Hematopoietic multipotent progenitor cell treated with erythropoietin and hydrocortisone succinate and interleukin-3 and kit ligand, for 4 days (in vitro differentiated cells): ENCODE measurements at regions not wholly inside any gene's neighbourhood (a gene's known extent, or its start where the extent isn't known, plus 50 kb on each side); places are given as distances from the start of the nearest gene placed in this dataset.

Source experiments
- DNase-seq: peaks from one replicate; pipeline ENCODE4 v3.0.0-alpha.2; 2015

DNA sequence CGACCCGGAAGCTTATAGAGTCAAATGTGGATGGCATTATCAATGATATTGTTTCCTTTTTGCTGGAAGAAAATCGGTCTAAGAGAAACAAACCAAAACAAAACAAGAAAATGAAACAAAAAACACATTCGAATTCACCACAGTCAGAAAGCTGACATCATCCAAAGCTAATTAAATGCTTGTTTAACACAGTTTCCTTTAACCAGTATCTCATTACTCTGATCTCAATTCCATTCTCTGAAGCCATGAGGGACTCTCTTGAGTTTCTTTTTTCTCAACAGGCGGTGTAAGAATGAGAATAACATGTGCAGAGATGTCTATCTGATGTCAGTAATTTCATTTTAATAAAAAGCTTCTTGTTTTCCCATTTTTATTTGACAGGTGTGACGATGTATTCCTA lies 1448.3 kb upstream of the DDX18 start:
- DNase-seq: no peak

DNA sequence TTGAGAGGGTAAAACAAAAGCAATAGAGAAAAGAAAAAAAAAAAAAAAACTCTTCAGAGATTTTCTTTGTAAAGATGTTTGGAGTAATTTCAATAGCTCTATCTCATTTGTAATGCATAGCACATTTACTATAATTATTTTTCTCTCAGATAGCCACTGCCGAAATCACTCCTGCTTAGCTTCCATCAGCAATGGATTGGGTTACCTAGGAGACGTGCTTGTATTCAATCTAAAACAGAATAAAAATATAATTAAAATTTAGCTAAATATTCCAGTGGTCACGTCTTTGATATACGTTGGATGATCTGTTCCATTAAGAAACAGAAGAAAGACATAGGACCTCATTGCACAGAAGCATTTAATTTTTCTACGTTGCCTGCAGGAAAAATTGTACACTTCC lies 1435.7 kb upstream of the DDX18 start:
- DNase-seq: no peak

DNA sequence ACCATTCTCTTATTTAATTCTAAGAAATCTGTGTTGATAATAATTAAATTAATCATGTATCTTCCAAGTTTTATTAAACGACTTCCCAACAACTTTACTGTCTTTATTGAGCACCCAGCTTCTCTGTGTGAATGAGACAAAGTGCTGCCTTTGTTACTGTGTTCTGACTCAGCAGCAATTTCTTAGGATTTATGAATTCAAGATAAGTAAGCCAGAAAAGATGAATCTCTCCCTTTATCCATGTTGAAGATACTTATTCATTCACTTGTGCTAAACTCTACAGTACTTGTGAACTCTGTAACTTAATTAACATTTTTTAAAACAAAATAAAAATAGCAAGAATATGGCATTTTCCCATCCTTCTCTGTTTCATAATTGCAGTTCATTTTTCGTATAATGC lies 1403.3 kb upstream of the DDX18 start:
- no peak for DNase-seq

DNA sequence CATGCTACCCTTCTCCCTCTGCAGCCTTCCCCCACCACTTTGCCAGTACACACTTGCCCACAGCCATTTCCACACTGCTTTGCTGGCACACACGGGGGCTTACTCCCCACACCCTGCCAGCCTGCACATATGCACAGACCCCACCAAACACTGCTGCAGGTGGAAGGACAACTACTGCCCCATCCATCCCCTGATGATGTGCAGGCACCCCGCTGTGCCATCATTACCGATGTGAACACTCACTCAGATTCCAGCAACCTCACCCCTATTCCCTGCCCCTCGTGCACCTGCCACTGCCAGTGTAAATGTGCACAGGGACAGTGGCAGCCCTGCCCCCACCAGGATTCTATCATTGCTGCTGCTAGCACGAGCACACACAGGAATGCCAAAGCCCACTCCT lies 1400.8 kb upstream of the DDX18 start:
- no peak for DNase-seq

DNA sequence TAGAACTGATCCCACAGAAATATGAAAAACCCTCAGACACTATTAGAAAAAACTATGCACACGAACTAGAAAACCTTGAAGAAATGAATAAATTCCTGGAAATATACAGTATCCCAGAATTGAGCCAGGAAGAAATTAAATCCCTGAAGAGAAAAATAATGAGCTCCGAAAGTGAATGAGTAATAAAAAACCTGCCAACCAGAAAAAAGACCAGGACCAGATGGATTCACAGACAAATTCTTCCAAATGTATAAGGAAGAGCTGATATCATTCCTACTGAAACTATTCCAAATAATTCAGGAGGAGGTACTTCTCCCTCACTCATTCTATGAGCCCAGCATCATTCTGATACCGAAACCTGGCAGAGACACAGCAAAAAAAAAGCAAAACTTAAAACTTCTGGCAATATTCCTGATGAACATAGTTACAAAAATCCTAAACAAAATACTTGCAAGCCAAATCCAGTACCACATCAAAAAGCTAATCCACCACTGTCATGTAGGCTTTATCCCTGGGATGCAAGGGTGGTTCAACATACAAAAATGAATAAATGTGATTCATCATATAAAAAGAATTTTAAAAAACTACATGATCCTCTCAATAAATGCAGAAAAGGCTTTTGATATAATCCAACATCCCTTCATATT lies 1397.6 kb upstream of the DDX18 start:
- DNase-seq: no peak

DNA sequence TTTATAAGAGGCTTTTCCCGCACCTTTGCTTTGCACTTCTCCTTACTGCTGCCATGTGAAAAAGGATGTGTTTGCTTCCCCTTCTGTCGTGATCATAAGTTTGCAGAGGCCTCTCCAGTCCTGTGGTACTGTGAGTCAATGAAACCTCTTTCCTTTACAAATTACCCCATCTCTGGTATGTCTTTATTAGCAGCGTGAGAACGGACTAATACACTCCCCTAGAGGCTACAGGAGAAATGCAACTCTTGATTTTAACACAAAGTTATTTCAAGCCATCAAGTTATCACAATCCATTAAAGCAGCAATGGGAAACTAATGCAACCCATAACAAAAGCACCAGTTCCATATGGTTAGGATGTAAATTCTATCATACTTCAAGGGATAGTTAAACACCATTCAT lies 1378.8 kb upstream of the DDX18 start:
- DNase-seq: no peak

DNA sequence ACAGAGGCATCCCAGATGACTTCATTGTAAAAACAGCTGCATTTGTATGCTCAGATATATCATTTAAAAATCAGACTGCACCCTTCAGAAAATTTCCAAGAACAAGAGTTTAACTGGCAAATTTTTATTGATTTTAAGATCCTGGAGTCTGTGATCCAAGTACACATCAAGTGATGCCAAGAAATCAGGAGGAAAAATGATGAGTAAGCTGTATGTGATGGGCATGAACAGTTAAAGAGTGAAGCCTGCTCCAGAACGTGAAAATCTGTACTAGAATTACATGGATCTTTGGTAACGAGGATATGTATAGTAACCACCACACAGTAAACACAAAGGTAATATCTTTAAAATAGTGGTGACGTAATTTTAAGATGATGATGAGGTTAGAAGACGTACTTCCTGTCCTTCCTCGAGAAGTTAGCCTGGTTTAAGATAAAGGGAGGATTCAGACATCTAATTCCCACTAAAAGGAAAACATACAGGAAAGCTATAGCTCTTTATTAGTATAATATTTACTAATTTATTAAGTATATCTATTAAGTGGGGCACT lies 1374.3 kb upstream of the DDX18 start:
- DNase-seq: no peak

DNA sequence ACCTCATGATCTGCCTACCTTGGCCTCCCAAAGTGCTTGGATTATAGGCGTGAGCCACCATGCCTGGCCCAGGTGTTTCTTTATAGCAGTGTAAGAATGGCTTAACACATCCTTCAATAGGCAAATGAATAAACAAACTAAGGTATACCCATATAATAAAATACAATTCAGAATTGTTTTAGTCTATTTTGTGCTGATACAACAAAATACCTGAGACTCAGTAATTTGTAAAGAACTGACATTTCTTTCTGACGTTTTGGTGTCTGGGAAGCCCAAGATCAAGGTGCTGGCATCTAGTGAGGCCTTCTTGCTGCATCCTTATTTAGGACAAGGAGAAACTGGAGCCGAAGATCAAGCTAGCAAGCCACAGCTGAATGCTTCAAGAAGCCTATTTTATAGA lies 1372.1 kb upstream of the DDX18 start:
- DNase-seq: no peak

DNA sequence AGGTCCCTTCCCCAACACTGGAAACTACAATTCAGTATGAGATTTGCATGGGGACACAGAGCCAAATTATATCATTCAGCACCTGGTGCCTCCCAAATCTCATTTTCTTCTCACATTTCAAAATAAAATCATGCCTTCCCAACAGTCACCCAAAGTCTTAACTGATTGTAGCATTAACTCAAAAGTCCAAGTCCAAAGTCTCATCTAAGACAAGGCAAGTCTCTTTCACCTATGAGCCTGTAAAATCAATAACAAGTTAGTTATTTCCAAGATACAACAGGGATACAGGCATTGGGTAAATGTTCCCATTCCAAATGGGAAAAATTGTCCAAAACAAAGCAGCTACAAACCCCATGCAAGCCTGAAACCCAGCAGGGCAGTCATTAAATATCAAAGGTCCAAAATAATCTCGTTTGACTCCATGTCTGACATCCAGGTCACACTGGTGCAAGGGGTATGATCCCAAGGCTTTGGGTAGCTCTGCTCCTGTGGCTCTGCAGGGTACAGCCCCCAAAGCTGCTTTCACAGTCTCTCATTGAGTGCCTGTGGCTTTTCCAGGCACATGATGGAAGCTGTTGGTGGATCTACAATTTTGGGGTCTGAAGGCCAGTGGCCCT lies 1370.1 kb upstream of the DDX18 start:
- no peak for DNase-seq

DNA sequence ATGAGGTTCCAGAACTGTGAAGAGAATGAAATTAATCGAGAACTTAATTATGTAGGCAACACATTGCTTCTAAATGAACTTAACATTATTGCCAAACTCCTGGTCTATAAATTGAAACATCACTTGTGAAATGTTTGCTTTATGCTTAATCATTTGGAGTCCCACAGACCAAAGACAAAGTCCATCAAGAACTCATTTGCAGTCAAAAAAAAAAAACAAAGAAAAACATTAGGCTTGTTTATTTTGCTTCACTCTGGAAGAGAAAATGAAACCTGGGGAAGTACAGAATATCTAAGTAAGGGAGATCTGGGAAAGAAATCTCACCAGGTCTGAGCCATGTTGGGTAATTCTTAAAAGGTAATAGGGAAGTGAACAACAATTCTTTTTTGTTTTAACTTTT lies 1363.5 kb upstream of the DDX18 start:
- no peak for DNase-seq

DNA sequence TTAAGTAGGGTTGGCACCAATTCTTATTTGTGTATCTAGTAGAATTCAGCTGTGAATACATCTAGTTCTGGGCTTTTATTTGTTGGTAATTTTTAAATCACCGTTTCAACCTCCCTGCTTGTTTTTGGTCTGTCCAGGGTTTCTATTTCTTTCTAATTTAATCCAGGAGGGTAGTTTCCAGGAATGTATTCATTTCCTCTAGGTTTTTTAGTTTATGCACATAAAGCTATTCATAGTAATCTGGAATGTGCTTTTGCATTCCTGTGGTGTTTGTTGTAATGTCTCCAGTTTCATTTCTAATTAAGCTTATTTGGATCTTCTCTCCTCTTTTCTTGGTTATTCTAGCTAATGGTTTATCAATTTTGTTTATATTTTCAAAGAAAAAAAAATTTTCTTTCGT lies 1361.8 kb upstream of the DDX18 start:
- no peak for DNase-seq

DNA sequence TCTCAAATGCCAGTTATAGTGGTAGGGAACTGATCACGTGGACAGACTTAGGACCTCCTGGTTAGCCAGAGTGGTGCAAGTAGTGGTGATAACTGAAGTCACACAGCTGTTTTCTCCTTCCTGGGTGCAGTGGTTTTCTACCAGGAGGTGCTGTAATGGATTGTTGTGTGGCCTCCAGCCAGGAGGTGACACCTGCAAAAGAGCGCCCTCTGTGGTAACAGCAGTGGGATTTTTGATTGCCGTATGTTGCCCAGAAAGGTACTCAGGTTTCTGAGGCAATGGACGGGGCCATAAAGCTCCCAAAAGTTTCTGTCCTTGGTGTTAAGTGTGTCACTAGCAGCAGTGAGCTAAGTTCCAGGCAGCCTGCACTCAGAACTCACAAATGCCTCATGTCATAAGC lies 1358.1 kb upstream of the DDX18 start:
- no peak for DNase-seq

DNA sequence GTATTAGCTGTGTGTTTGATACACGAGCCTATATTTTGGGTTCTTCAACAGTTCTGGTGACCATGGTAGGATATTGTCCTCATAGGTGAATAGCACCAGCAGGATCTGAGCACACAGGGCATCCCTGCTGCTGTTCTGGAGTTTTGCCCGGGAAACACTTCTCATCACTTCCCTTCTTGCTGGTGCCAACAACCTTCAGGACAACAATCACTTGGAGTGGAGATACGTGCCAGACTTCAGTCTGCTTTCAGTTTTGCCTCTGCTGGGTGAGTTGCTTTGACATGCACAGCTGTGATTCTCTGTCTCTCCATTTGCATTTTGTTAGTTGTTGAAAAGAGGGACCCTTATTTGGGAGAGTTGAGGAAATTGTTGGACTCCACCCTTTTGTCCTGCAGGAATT lies 1347.2 kb upstream of the DDX18 start:
- no peak for DNase-seq

DNA sequence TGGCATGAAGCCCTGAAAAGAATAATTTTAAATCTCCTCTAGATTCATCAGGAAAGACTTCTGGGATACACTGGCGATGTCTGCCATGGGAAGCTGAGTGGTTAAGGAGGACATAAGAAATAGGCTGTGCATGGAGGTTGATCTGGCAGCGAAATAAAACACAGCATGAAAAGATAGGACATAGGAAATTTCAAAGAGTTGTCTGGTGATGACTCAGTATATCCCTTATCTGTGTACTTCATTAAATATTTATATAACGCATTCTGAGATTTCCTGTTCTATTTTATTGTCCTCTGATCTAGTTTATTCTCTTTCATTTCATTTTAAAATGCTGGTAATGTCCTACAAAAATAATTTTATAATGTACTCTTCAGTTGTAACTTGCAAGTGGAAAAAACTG lies 1337.3 kb upstream of the DDX18 start:
- DNase-seq: no peak

DNA sequence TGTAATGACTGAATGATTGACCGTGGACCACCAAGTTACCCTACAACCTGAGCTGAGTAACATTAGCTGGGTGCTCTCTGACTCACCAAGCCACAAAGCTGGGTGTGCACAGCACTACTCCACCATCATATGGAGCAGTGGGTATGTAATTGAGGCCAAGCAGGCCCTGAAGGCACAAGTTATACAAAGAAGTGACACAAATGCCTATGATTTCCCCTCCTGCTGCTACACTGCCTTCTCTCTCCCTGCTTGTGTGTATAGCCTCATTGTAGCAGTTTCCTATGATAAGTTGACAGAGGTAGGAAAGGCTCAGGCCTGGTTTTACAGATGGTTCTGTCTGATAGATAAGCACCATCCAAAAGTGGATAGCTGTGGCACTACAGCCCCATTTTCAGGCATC lies 1327.2 kb upstream of the DDX18 start:
- no peak for DNase-seq

DNA sequence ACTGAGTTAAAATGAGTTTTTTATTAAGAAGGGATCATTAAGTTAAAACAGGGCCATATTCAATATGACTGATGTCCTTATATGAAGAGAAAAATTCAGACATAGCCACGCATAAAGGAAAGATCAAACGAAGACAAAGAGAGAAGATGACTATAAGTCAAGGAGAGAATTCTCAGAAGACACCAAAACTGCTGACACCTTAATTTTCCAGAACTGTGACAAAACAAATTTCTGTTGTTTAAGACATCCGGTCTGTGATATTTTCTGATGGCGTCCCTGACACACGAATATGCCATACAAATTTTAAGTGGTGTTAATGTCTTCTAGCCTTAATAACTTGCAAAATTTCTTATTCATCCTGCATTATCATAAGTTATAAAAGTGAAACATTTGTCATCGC lies 1325.2 kb upstream of the DDX18 start:
- DNase-seq: no peak

DNA sequence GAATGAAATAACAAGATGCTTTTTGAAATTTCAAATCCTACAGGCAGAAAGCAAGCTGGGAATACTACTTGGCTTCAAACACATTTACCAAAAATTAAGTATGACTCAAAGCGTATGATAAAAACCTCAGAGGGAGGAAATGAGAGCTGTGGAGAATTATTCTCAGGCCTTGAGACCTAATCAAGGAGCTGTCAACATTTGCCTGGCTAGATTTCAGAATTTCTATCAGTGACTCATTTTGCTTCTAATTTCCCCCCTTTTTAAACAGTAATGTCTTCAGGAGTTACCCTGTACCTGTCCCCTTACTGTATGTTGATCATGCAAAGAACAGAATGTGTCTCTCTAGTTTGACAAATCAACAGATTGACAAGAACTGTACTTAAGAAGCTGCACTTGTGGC lies 1324.5 kb upstream of the DDX18 start:
- no peak for DNase-seq

DNA sequence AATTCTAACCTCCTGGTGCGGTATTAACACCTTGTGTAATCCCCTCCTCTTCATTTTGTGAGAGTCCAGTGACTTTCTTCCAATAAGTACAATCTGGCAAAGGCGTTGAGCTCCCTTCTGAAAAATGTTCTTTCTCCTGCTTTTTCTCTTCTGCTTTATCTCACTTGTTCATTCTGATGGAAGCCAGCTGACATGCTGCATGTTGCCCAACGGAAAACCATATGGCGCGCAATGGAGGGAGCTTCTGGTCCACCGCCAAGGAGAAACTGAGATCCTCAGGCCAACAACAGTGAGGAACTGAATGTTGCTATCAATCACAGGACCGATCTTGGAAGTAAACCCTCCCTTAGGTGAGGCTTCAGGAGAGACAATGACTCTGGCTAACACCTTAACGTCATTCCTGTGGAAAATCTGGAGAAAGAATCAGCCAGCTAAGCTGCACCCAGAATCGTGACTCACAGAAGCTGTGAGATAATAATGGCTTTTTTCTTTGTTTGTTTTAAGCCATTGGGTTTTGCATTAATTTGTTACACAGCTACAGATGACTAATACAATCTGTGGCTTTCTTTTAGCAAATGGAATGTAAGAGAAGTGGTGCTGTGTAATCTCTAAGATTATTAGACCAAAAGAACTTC lies 1323.9 kb upstream of the DDX18 start:
- DNase-seq: no peak

DNA sequence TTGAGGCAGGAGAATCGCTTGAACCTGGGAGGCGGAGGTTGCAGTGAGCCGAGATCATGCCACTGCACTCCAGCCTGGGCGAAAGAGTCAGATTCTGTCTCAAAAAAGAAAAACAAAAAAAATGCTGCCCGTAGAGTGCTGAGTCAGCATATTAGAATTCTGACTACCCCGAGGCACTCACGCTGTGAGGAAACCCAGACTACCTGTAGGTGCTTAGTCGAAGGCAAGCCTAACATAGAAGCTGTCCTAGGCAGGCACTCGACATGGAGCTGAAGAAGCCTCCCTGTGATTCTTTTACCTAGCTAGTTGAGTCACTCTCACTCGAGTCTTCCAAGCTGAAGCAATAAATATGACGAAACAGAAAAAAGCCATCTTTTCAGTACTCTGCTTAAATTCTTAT lies 1323.2 kb upstream of the DDX18 start:
- no peak for DNase-seq

DNA sequence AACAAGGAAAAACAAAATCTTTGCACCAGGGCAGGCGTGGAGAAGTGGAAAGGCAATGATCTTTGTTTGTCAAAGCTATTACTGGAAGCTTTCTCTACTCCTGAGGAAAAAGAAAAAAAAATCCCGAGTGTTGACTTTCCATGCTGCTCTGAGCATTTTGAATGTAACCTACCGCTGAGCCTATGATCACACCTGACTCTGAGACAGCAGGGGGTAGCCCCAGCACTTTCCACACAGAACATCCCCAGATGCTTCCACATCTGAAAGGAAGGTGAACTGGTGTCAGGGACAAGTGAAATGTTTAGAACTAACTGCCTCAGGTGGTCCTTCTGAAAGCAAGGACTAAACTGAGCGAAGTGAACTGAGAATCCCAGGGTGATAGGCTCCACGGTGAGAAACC lies 1315.1 kb upstream of the DDX18 start:
- no peak for DNase-seq

DNA sequence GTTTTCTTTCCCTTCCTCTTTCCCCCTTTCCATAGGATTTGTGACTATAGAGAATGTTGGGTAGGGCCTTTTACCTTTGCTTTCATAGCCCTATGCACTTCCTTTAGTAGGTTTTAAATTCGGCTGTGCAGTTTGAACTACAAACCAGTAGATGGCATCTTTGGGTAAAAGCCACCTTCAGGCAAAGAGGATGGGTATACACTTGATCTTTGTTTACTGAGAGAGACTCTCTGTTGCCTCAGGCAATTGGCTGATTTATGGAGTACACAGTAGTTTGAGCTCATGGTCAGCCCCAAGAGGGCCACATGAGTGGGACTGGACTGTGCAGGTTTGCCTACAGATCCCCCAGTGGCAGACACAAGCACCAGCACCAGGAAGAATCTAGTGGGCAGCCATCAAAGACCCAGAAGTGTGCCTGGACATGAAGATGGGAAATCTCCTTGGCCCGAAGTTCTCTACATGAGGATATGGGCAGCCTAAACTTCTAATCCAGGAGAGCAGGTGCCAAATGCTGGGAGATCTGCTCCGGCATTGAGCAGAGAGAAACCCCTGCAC lies 1304.3 kb upstream of the DDX18 start:
- DNase-seq: peak; percentile 41

DNA sequence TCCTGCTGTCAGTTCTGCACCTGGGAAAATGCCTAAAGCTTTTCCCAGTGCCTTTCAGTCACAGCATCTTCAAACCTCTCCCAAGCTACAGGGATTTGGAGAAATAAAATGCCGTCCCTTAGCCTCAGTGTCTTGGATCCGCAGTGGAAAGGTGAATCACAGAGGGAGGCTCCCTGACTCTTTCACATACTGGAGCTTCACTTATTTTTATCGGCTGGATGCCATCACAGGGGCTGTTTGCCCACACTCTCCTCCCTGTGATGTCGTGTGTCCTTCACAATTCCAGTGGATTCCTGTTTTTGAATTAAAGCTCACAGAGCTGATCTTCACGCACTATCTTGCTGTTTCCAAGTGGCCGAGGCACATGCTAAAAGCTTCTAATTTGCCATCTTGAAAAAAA lies 1303.1 kb upstream of the DDX18 start:
- DNase-seq: no peak

DNA sequence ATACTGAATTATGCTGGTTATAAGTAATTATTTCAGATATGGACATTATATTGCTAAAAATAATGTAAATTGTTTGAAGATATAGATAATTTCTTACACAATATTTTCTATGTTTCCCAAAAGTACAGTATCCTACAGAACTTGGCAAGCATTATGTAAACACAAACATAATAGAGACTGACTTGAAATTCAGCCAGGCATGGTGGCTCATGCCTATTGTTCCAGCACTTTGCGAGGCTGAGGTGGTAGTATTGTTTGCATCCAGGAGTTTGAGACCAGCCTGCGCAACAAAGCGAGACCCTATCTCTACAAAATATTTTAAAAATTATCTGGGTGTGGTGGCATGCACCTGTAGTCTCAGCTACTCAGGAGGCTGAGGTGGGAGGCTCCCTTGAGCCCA lies 1300.5 kb upstream of the DDX18 start:
- DNase-seq: no peak

DNA sequence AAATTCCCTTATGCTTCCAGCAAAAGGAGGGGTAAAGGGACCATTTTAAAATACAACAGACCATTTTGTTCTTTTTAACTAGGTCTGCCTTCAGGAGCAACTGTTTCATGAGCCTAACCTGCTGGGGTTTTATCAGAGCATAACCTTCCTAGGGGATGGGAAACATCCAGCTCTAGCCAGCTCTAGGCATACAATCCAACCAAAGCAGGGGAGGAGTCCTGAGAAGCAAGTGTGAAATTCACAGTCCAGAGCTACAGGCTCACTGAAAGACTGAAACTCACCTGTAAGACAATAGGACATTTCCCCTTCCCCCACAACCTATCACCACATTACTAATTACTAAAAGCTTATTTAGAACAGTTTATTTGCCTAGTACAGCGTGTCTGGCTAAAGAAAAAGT lies 1296.6 kb upstream of the DDX18 start:
- no peak for DNase-seq
